Smooth muscle cell (in vitro differentiated cells): ENCODE measurements at regions not wholly inside any gene's neighbourhood (a gene's known extent, or its start where the extent isn't known, plus 50 kb on each side); places are given as distances from the start of the nearest gene placed in this dataset.
"Not testable (repeated sequence)": the region's sequence is repeated elsewhere in the genome, so short reads cannot be mapped to it uniquely, and the experiment has no call there.

Experiments
- DNase-seq: peaks from one replicate; lab custom pipeline; 2025; ENCODE audit not compliant: unreplicated experiment; lab: John Stamatoyannopoulos, UW
- H2AFZ ChIP-seq: fragments of 200-600 bp; sonication (generic); 2 replicates; pipeline ENCODE4 v1.6.0; 2016; ENCODE audit warnings: antibody characterized with exemption, low read depth, mild to moderate bottlenecking
- H3F3A ChIP-seq: fragments of 200-600 bp; sonication (generic); 2 replicates; pipeline ENCODE4 v1.6.0; 2017; ENCODE audit warnings: antibody characterized with exemption, low read depth
- H3K27ac ChIP-seq: fragments of 200-600 bp; sonication (generic); 2 replicates; pipeline ENCODE4 v1.5.1; 2016; ENCODE audit warnings: low read depth, mild to moderate bottlenecking
- H3K27me3 ChIP-seq: fragments of 200-600 bp; sonication (generic); 2 replicates; pipeline ENCODE4 v1.6.1; 2016; ENCODE audit warnings: low read depth, mild to moderate bottlenecking
- H3K36me3 ChIP-seq: fragments of 200-600 bp; sonication (generic); 2 replicates; pipeline ENCODE4 v1.5.1; 2016; ENCODE audit warnings: low read depth
- H3K4me1 ChIP-seq: fragments of 200-600 bp; sonication (generic); 2 replicates; pipeline ENCODE4 v1.5.1; 2016; ENCODE audit warnings: low read depth
- H3K4me2 ChIP-seq: fragments of 200-600 bp; sonication (generic); 2 replicates; pipeline ENCODE4 v1.6.0; 2016; ENCODE audit warnings: mild to moderate bottlenecking
- H3K4me3 ChIP-seq: fragments of 200-600 bp; sonication (generic); 2 replicates; pipeline ENCODE4 v1.5.1; 2016; ENCODE audit warnings: mild to moderate bottlenecking
- H3K79me2 ChIP-seq: fragments of 200-600 bp; sonication (generic); 2 replicates; pipeline ENCODE4 v1.6.0; 2016; ENCODE audit warnings: low read depth, mild to moderate bottlenecking
- H3K9ac ChIP-seq: fragments of 200-600 bp; sonication (generic); 2 replicates; pipeline ENCODE4 v1.6.0; 2016; ENCODE audit warnings: low read depth
- H3K9me3 ChIP-seq: fragments of 200-600 bp; sonication (generic); replicated peaks from 2 replicates; pipeline ENCODE4 v1.5.1; 2016; ENCODE audit warnings: low read depth
- H4K20me1 ChIP-seq: fragments of 200-600 bp; sonication (generic); 2 replicates; pipeline ENCODE4 v1.6.0; 2016; ENCODE audit warnings: low read depth
- WGBS: methylation state at CpG from one replicate; pipeline ENCODE4 v1.1.7; 2016; ENCODE audit warnings: low lambda C conversion rate; 5-methylcytosine and 5-hydroxymethylcytosine counted together
- TF ChIP-seq, protein P1 (sequence below): fragments of 200-600 bp; sonication (generic); IDR thresholded peaks from 2 replicates; pipeline ENCODE4 v1.5.1; 2017; ENCODE audit warnings: borderline replicate concordance, mild to moderate bottlenecking, antibody characterized with exemption; ENCODE audit not compliant: insufficient read depth, poor library complexity, severe bottlenecking

DNA sequence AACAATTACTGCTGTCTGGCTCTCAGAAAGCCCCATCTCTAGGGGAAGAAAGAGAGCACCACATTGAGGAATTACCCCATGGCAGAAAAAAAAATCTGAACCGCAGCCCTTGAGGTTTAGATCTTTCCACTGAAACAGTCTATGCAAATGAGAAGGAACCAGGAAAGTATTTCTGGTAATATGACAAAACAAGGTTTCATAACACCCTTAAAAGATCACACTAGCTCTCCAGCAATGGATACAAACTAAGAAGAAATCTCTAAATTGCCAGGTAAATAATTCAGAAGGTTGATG lies 427.1 kb downstream of the PRELID2 start:
- 89% methylated on average over 1 of the region's 1 CpG for whole genome bisulfite sequencing

DNA sequence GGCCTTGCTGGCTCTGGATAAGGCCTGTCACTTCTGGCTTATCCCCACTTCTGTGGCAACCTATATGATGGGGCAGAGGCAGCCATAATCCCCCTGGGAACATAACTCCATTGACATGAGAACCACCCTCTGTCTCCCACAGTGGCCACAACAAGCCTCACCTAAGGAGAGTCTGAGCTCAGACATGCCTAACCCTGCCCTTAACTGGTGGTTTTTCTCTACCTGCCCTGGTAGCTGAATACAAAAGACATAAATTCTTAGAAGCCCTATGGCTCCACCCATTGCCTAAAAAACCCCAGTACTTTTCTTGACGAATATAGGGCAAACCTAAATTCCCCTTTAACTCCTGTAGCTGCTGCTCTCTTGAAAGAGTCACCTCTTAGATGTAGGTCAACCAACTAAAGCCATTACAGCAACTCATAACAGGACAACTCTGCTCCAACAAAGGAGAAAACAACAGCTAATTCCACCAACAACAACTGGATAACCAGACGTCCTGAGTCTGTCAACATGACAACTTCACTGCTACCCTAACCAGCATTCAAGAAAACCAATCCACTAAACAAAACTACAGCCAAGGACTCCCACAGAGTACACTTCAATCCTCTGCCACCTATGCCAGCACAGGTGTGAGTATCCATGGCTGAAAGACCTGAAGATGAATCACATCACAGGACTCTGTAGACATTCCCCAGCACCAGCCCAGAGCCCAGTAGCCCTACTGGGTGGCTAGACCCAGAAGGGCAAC lies 427.7 kb downstream of the PRELID2 start:
- peaks cover 4% of the 10 kb centered on the region for H3K9me3 ChIP-seq
- 90% methylated on average over 2 of the region's 2 CpGs for WGBS
- no peaks in the 10 kb centered on the region for H3K36me3 ChIP-seq
- no peak overlapping the region for H2AFZ ChIP-seq
- H3K79me2 ChIP-seq: no peaks in the 10 kb centered on the region
- no peak overlapping the region for H3K27ac ChIP-seq
- H3F3A ChIP-seq: no peaks in the 10 kb centered on the region
- H3K27me3 ChIP-seq: no peaks in the 10 kb centered on the region
- no peak for DNase-seq
- no peak overlapping the region for H3K4me3 ChIP-seq
- no peak overlapping the region for H3K4me2 ChIP-seq
- TF ChIP-seq, protein P1, sequence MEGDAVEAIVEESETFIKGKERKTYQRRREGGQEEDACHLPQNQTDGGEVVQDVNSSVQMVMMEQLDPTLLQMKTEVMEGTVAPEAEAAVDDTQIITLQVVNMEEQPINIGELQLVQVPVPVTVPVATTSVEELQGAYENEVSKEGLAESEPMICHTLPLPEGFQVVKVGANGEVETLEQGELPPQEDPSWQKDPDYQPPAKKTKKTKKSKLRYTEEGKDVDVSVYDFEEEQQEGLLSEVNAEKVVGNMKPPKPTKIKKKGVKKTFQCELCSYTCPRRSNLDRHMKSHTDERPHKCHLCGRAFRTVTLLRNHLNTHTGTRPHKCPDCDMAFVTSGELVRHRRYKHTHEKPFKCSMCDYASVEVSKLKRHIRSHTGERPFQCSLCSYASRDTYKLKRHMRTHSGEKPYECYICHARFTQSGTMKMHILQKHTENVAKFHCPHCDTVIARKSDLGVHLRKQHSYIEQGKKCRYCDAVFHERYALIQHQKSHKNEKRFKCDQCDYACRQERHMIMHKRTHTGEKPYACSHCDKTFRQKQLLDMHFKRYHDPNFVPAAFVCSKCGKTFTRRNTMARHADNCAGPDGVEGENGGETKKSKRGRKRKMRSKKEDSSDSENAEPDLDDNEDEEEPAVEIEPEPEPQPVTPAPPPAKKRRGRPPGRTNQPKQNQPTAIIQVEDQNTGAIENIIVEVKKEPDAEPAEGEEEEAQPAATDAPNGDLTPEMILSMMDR: no peak
- no peak overlapping the region for H3K9ac ChIP-seq
- no peaks in the 10 kb centered on the region for H3K4me1 ChIP-seq
- H4K20me1 ChIP-seq: no peaks in the 10 kb centered on the region

More for the DNA sequence above, 427.1 kb downstream of the PRELID2 start:
- Histone ChIP-seq H3K27ac (no peak overlapping the region), H3K4me1 (no peaks in the 10 kb centered on the region), H3K79me2 (no peaks in the 10 kb centered on the region), H3K4me3 (no peak overlapping the region), H3K9me3 (peaks cover 4% of the 10 kb centered on the region), H3K27me3 (no peaks in the 10 kb centered on the region), H4K20me1 (no peaks in the 10 kb centered on the region), H3F3A (no peaks in the 10 kb centered on the region), H3K4me2 (no peak overlapping the region), H3K9ac (no peak overlapping the region), H2AFZ (no peak overlapping the region), H3K36me3 (no peaks in the 10 kb centered on the region)
- TF ChIP-seq, protein P1: no peak
- no peak for DNase-seq

DNA sequence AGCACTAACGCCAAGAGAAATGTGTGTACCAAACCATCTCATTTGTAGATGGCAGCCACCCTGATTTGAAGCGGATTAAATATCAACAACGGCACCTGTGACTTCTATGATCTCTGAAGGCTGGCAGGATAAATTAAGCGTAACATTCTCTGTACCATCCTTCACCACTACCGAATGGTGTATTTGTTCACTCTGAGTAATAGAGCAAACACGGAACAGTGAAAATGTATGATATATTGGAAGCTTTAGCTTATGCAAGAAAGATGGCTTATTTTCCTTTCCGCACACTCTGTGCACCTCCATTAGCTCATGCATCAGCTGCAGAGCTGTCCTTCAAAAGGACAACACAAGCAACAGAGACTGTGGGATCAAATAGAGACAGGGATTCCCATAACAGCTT lies 431.1 kb downstream of the PRELID2 start:
- H4K20me1 ChIP-seq: no peaks in the 10 kb centered on the region
- H3K4me3 ChIP-seq: no peak overlapping the region
- TF ChIP-seq, protein P1: no peak
- no peak overlapping the region for H3K27ac ChIP-seq
- 94% methylated on average over 7 of the region's 7 CpGs for WGBS
- no peak overlapping the region for H2AFZ ChIP-seq
- no peak for DNase-seq
- no peaks in the 10 kb centered on the region for H3K79me2 ChIP-seq
- no peaks in the 10 kb centered on the region for H3K4me1 ChIP-seq
- H3K9me3 ChIP-seq: peaks cover 4% of the 10 kb centered on the region
- H3K36me3 ChIP-seq: no peaks in the 10 kb centered on the region
- H3K27me3 ChIP-seq: no peaks in the 10 kb centered on the region
- H3K9ac ChIP-seq: no peak overlapping the region
- H3K4me2 ChIP-seq: no peak overlapping the region
- no peaks in the 10 kb centered on the region for H3F3A ChIP-seq

DNA sequence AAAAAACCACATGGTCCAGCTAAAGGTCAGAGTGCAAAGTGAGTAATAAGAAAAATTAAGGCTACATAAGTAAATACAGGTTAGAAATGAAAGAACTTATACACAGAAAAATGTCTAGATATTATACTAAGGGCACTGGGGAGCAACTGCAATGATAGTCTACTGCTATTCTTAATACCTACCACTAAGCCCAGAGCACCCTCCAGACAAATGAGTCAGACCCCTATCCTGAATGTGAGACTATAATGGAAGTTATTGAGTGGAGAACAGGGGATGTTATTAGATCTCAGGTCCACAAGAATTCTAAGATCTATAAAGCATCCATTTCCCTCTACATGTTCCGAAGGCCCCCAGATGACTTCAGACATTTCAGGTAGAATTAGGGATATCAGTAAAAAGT lies 438.3 kb downstream of the PRELID2 start:
- Histone ChIP-seq H3K4me3 (no peak overlapping the region), H3K36me3 (no peaks in the 10 kb centered on the region), H3K27me3 (no peaks in the 10 kb centered on the region), H3K79me2 (no peaks in the 10 kb centered on the region), H3K9ac (no peak overlapping the region), H3F3A (no peaks in the 10 kb centered on the region), H3K9me3 (no peaks in the 10 kb centered on the region), H4K20me1 (no peaks in the 10 kb centered on the region), H3K27ac (no peak overlapping the region), H3K4me1 (no peaks in the 10 kb centered on the region), H2AFZ (no peak overlapping the region), H3K4me2 (no peak overlapping the region)
- WGBS: 90% methylated on average over 1 of the region's 1 CpG
- TF ChIP-seq, protein P1: no peak
- no peak for DNase-seq

DNA sequence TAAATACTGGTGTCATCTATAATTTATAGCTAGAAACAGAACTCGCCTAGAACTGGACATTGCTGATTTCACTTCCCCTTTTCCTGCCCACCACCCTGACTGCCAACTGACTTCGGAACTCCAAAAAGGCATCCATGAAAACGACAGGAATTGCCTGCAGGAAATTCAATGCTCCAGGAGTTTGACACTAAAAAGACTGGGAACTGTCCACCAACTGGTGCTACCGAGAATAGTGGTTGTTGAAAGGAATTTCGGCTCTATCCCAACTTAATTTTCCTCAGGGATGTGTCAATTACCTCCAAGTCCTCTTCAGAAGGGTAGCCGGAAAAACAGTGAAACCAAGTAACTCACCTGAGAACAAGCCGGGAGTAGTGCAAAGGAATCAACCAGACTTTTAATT lies 440.0 kb downstream of the PRELID2 start:
- H3K27ac ChIP-seq, H3K36me3 ChIP-seq, H3K9ac ChIP-seq, H3K4me2 ChIP-seq, H3K9me3 ChIP-seq, DNase-seq, H2AFZ ChIP-seq, H3K4me1 ChIP-seq, H3K4me3 ChIP-seq, H3K79me2 ChIP-seq, H4K20me1 ChIP-seq, H3K27me3 ChIP-seq, H3F3A ChIP-seq: not testable (repeated sequence)
- WGBS: 84% methylated on average over 7 of the region's 7 CpGs
